IPS-20b (cell line): ENCODE measurements at regions not wholly inside any gene's neighbourhood (a gene's known extent, or its start where the extent isn't known, plus 50 kb on each side); places are given as distances from the start of the nearest gene placed in this dataset.

Source experiments
- H3K27ac ChIP-seq: one replicate; pipeline ENCODE4 v1.5.1; 2013; ENCODE audit warnings: low read length
- H3K27me3 ChIP-seq: 2 replicates; pipeline ENCODE4 v1.6.1; 2013; ENCODE audit warnings: mild to moderate bottlenecking, low read length, inconsistent platforms; ENCODE audit not compliant: insufficient read depth
- H3K36me3 ChIP-seq: 2 replicates; pipeline ENCODE4 v1.6.1; 2013; ENCODE audit warnings: low read depth, mild to moderate bottlenecking, inconsistent platforms, low read length, moderate library complexity; ENCODE audit not compliant: insufficient read depth
- H3K4me1 ChIP-seq: 2 replicates; pipeline ENCODE4 v1.6.1; 2013; ENCODE audit warnings: mild to moderate bottlenecking, control low read depth, inconsistent platforms, low read length, moderate library complexity; ENCODE audit not compliant: insufficient read depth
- H3K4me3 ChIP-seq: 2 replicates; pipeline ENCODE4 v1.5.1; 2013; ENCODE audit warnings: mild to moderate bottlenecking, low read length, inconsistent platforms
- H3K9ac ChIP-seq: 2 replicates; pipeline ENCODE4 v1.6.1; 2013; ENCODE audit warnings: low read depth, mild to moderate bottlenecking, inconsistent platforms, low read length, moderate library complexity
- H3K9me3 ChIP-seq: 2 replicates; pipeline ENCODE4 v1.6.1; 2013; ENCODE audit warnings: mild to moderate bottlenecking, low read depth, low read length, inconsistent platforms; ENCODE audit not compliant: insufficient read depth

GRCh38 chr15:91664224-91664836, 189.2 kb upstream of the SLCO3A1 start:
- H3K9me3 ChIP-seq, result no peaks in the 10 kb centered on the region
- H3K9ac ChIP-seq, result no peak overlapping the region
- no peak overlapping the region for H3K27ac ChIP-seq
- H3K4me3 ChIP-seq, result no peak overlapping the region
- H3K36me3 ChIP-seq, result no peaks in the 10 kb centered on the region
- H3K4me1 ChIP-seq, result no peaks in the 10 kb centered on the region
- H3K27me3 ChIP-seq, result no peaks in the 10 kb centered on the region

DNA sequence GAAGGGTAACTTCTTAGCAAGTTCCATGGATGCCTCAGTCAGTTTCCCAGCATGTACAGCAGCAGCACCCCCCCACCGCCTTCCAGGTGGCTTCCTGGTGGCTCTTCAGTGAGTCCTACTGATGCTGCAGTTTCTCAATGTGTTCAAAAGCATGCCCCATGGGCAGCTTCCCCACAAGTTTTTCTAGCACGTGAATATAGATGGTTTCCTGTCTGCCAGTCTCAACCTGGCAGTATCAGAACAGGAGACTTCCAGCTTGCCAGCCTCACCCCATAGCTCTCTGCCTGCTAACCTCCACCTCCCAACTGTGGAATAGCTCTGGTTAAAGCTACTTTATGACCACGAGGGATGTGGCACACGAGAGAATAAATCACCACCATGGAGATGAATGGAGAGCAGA, 188.3 kb upstream of the SLCO3A1 start:
- Histone ChIP-seq H3K4me3 (no peak overlapping the region), H3K9ac (no peak overlapping the region), H3K9me3 (no peaks in the 10 kb centered on the region), H3K4me1 (no peaks in the 10 kb centered on the region), H3K36me3 (no peaks in the 10 kb centered on the region), H3K27me3 (no peaks in the 10 kb centered on the region), H3K27ac (no peak overlapping the region)

GRCh38 chr15:91668370-91668769, 185.1 kb upstream of the SLCO3A1 start:
- Histone ChIP-seq H3K4me3 (no peak overlapping the region), H3K4me1 (no peaks in the 10 kb centered on the region), H3K36me3 (no peaks in the 10 kb centered on the region), H3K9ac (no peak overlapping the region), H3K27me3 (no peaks in the 10 kb centered on the region), H3K27ac (no peak overlapping the region), H3K9me3 (no peaks in the 10 kb centered on the region)

GRCh38 chr15:91670108-91670507, 183.4 kb upstream of the SLCO3A1 start:
- H3K9ac ChIP-seq, result no peak overlapping the region

GRCh38 chr15:91678003-91678402, 175.5 kb upstream of the SLCO3A1 start:
- peaks cover 7% of the 10 kb centered on the region; the same call in 1 of the 2 replicates for H3K9me3 ChIP-seq
- H3K27me3 ChIP-seq, result no peaks in the 10 kb centered on the region
- H3K36me3 ChIP-seq, result no peaks in the 10 kb centered on the region
- H3K27ac ChIP-seq, result no peak overlapping the region
- 0 out of 2 replicates have a peak, but pooled peaks cover 5% of the 10 kb centered on the region for H3K4me1 ChIP-seq
- H3K9ac ChIP-seq, result no peak overlapping the region
- no peak overlapping the region for H3K4me3 ChIP-seq

More at GRCh38 chr15:91670108-91670507, 183.4 kb upstream of the SLCO3A1 start:
- Histone ChIP-seq H3K27ac (no peak overlapping the region), H3K4me1 (no peaks in the 10 kb centered on the region), H3K4me3 (no peak overlapping the region), H3K36me3 (no peaks in the 10 kb centered on the region), H3K9me3 (peaks cover 7% of the 10 kb centered on the region; the same call in 1 of the 2 replicates), H3K27me3 (no peaks in the 10 kb centered on the region)

DNA sequence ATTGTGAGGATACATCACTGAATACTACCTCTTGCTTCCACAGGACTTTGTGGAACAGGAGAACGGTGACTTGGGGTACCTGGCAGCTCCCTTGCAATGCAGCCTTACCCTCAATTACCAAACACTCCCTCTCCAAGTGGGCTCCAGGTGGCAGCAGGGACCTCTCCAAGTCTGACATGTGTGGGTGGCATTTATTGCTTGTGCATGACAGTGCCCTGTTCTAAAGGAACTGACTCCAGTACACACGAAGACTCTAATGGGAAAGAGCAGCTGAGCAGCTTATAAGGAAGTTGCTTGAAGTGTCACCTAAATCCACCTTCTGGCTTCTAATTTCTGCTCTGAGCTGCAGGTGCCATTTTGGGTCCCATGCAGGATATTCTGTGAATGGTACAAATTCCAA, 174.1 kb upstream of the SLCO3A1 start:
- Histone ChIP-seq H3K36me3 (no peaks in the 10 kb centered on the region), H3K27me3 (no peaks in the 10 kb centered on the region), H3K27ac (no peak overlapping the region), H3K4me1 (0 out of 2 replicates have a peak, but pooled peaks cover 5% of the 10 kb centered on the region), H3K9me3 (peaks cover 4% of the 10 kb centered on the region; the same call in 1 of the 2 replicates), H3K4me3 (no peak overlapping the region), H3K9ac (no peak overlapping the region)

- H3K9me3 ChIP-seq, result no peaks in the 10 kb centered on the region
- H3K4me1 ChIP-seq, result no peaks in the 10 kb centered on the region
- no peak overlapping the region for H3K27ac ChIP-seq
- no peaks in the 10 kb centered on the region for H3K27me3 ChIP-seq
- H3K4me3 ChIP-seq, result no peak overlapping the region
- H3K36me3 ChIP-seq, result no peaks in the 10 kb centered on the region
- no peak overlapping the region for H3K9ac ChIP-seq
Measured at GRCh38 chr15:91685436-91685835, 168.1 kb upstream of the SLCO3A1 start.

DNA sequence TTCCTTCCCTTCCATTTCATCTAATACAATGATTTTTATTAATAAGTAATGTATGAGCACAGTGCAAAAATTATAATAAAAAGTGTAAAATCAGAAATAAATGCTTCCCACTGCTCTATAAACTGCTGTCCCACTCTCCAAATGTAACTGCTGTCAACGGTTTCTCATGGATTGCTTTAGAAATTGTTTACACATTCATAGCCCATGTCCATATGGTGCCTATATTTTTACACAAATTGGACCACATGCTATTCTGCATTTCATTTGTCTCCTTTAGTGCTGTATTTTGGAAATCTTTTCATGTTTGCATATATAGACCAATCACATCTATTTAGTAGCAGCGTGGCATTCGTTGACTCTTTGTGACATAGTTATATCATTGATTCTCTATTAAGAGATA, 164.7 kb upstream of the SLCO3A1 start:
- no peak overlapping the region for H3K9ac ChIP-seq
- no peaks in the 10 kb centered on the region for H3K36me3 ChIP-seq
- H3K4me3 ChIP-seq, result no peak overlapping the region
- H3K4me1 ChIP-seq, result no peaks in the 10 kb centered on the region
- no peaks in the 10 kb centered on the region for H3K9me3 ChIP-seq
- no peaks in the 10 kb centered on the region for H3K27me3 ChIP-seq
- H3K27ac ChIP-seq, result no peak overlapping the region

DNA sequence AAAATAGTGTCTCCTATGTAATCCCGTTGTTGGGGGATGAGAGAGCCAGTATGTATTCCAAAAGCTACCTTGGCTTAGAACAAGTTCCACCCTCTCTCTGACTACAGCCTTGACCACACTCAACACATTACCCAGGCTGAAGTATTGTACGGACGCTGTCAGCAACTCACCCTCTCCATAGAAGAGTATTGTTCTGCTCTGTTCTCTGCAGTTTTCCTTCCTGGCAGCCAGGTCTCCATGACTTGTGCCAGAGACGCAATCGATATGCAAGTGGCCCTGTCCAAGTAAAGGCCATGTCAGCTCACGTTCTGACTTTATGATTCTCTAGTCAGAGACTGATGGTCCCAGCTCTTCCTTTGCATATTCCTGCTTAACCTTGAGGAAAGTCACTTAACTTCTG, 164.1 kb upstream of the SLCO3A1 start:
- Histone ChIP-seq H3K27me3 (no peaks in the 10 kb centered on the region), H3K4me3 (no peak overlapping the region), H3K9me3 (no peaks in the 10 kb centered on the region), H3K36me3 (no peaks in the 10 kb centered on the region), H3K4me1 (no peaks in the 10 kb centered on the region), H3K27ac (no peak overlapping the region), H3K9ac (no peak overlapping the region)

GRCh38 chr15:91692596-91692995, 160.9 kb upstream of the SLCO3A1 start:
- no peaks in the 10 kb centered on the region for H3K36me3 ChIP-seq
- no peak overlapping the region for H3K9ac ChIP-seq
- no peak overlapping the region for H3K4me3 ChIP-seq
- no peaks in the 10 kb centered on the region for H3K4me1 ChIP-seq
- no peak overlapping the region for H3K27ac ChIP-seq
- no peaks in the 10 kb centered on the region for H3K9me3 ChIP-seq
- no peaks in the 10 kb centered on the region for H3K27me3 ChIP-seq

GRCh38 chr15:91694131-91694830, 159.2 kb upstream of the SLCO3A1 start:
- Histone ChIP-seq H3K9me3 (no peaks in the 10 kb centered on the region), H3K36me3 (no peaks in the 10 kb centered on the region), H3K27ac (no peak overlapping the region), H3K27me3 (no peaks in the 10 kb centered on the region), H3K4me1 (no peaks in the 10 kb centered on the region), H3K9ac (no peak overlapping the region), H3K4me3 (no peak overlapping the region)

- no peaks in the 10 kb centered on the region for H3K27me3 ChIP-seq
Measured at GRCh38 chr15:91694831-91695210, 158.7 kb upstream of the SLCO3A1 start.

More at GRCh38 chr15:91694831-91695210, 158.7 kb upstream of the SLCO3A1 start:
- Histone ChIP-seq H3K4me1 (no peaks in the 10 kb centered on the region), H3K36me3 (no peaks in the 10 kb centered on the region), H3K4me3 (no peak overlapping the region), H3K27ac (no peak overlapping the region), H3K9ac (no peak overlapping the region), H3K9me3 (no peaks in the 10 kb centered on the region)
